Cardiac muscle cell (in vitro differentiated cells and primary cell): ENCODE measurements at regions not wholly inside any gene's neighbourhood (a gene's known extent, or its start where the extent isn't known, plus 50 kb on each side); places are given as distances from the start of the nearest gene placed in this dataset.

Experiments
- DNase-seq, 2 donors: peaks; one replicate each; pipeline versions ENCODE4 v3.0.0 to v3.0.0-alpha.2; 2010 to 2017; ENCODE audit warnings: low read depth in 1 of 2, low spot score in 1 of 2
- H3K27ac ChIP-seq: fragments of 200-600 bp; sonication (generic); 2 replicates; pipeline ENCODE4 v1.5.1; 2016
- H3K27me3 ChIP-seq: fragments of 200-600 bp; sonication (generic); 2 replicates; pipeline ENCODE4 v1.6.0; 2016; ENCODE audit warnings: control low read depth
- H3K36me3 ChIP-seq: fragments of 200-600 bp; sonication (generic); 2 replicates; pipeline ENCODE4 v1.5.1; 2016; ENCODE audit warnings: control low read depth
- H3K4me1 ChIP-seq: fragments of 200-600 bp; sonication (generic); 2 replicates; pipeline ENCODE4 v1.8.1; 2017; ENCODE audit warnings: low read depth, mild to moderate bottlenecking, mixed run types
- H3K4me3 ChIP-seq: fragments of 200-600 bp; sonication (generic); 2 replicates; pipeline ENCODE4 v1.5.1; 2016; ENCODE audit warnings: mild to moderate bottlenecking
- H3K9me3 ChIP-seq: fragments of 200-600 bp; sonication (generic); 2 replicates; pipeline ENCODE4 v1.5.1; 2017; ENCODE audit warnings: low read depth, mild to moderate bottlenecking, control low read depth
- CTCF ChIP-seq: IDR thresholded peaks from 2 replicates; pipeline ENCODE4 v1.5.1; 2012; ENCODE audit warnings: low read depth, mild to moderate bottlenecking, low read length

DNA sequence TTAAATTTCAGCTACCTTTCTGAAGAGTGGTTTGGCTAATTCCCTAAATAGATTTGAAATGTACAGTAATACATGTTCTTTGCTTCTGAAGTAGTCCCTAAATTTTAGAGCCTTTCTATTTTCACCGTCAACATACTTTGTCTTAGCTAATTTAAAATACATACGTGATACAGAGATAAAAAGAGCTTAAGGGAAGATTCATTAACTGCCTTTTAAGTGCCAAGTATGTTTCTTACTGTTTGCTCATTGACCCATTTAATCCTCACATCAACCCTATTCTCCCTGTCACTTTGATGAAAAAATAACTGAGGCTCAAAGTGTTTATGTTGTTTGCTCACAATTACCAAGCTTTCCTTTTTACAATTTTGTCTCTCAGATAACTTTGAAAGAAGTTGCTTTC, 118.6 kb upstream of the CDH7 start:
- no peak for DNase-seq
- H3K36me3 ChIP-seq = no peaks in the 10 kb centered on the region
- H3K9me3 ChIP-seq = no peaks in the 10 kb centered on the region
- no peak overlapping the region for H3K27ac ChIP-seq
- H3K4me3 ChIP-seq = no peak overlapping the region
- H3K27me3 ChIP-seq = no peaks in the 10 kb centered on the region
- H3K4me1 ChIP-seq = no peaks in the 10 kb centered on the region
- no peak for TF ChIP-seq CTCF

DNA sequence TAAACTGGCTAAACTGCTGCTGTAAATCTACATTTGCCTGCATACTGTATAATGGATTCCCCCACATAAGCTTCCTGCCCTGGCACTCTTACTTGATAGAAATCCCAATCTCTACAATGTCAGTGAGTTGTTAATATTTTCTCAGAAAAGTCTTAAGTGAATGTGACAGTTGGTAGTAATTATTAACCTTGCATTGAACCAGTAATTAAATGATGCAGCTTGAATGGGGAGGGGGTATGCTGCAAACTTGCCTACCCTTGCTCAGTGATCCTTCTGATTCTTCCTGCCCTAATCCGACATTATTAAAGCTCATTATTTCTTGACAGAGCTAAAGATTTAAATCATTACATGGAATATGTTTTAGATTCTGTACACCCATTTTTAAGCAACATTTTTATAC, 119.0 kb upstream of the CDH7 start:
- no peaks in the 10 kb centered on the region for H3K36me3 ChIP-seq
- no peak overlapping the region for H3K4me3 ChIP-seq
- TF ChIP-seq CTCF = no peak
- H3K27me3 ChIP-seq = no peaks in the 10 kb centered on the region
- no peaks in the 10 kb centered on the region for H3K4me1 ChIP-seq
- H3K9me3 ChIP-seq = no peaks in the 10 kb centered on the region
- H3K27ac ChIP-seq = no peak overlapping the region
- DNase-seq = no peak

DNA sequence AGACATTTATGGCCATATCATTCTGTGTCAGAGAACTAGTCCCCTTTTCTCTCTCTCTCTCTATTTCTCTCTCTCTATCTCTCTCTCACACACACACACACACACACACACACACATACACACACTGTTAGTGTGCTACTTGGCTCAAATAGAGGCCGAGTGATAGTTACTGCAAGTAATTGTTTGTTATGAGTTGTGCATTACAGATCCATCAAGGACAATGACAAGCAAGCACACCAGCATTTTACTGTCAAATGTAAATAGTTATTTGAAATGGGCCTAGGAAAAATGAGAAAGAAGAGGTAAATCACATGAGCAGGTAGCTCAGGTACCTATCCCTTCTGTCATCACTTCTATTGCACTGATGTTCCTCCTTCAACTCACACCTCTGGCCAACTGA, 122.4 kb upstream of the CDH7 start:
- Histone ChIP-seq H3K4me3 (no peak overlapping the region), H3K27ac (no peak overlapping the region), H3K4me1 (no peaks in the 10 kb centered on the region), H3K27me3 (no peaks in the 10 kb centered on the region), H3K9me3 (no peaks in the 10 kb centered on the region), H3K36me3 (no peaks in the 10 kb centered on the region)
- no peak for DNase-seq
- no peak for TF ChIP-seq CTCF

- no peak overlapping the region for H3K27ac ChIP-seq
- no peak overlapping the region for H3K4me3 ChIP-seq
- H3K36me3 ChIP-seq = no peaks in the 10 kb centered on the region
- H3K27me3 ChIP-seq = no peaks in the 10 kb centered on the region
- no peaks in the 10 kb centered on the region for H3K4me1 ChIP-seq
- TF ChIP-seq CTCF = no peak
- no peak for DNase-seq
- no peaks in the 10 kb centered on the region for H3K9me3 ChIP-seq
Observed at GRCh38 chr18:65623676-65624075, 127.1 kb upstream of the CDH7 start.

GRCh38 chr18:65622436-65622835, 128.4 kb upstream of the CDH7 start:
- Histone ChIP-seq H3K27me3 (no peaks in the 10 kb centered on the region), H3K9me3 (no peaks in the 10 kb centered on the region), H3K4me3 (no peak overlapping the region), H3K36me3 (no peaks in the 10 kb centered on the region), H3K4me1 (no peaks in the 10 kb centered on the region), H3K27ac (no peak overlapping the region)
- no peak for DNase-seq
- TF ChIP-seq CTCF = no peak

DNA sequence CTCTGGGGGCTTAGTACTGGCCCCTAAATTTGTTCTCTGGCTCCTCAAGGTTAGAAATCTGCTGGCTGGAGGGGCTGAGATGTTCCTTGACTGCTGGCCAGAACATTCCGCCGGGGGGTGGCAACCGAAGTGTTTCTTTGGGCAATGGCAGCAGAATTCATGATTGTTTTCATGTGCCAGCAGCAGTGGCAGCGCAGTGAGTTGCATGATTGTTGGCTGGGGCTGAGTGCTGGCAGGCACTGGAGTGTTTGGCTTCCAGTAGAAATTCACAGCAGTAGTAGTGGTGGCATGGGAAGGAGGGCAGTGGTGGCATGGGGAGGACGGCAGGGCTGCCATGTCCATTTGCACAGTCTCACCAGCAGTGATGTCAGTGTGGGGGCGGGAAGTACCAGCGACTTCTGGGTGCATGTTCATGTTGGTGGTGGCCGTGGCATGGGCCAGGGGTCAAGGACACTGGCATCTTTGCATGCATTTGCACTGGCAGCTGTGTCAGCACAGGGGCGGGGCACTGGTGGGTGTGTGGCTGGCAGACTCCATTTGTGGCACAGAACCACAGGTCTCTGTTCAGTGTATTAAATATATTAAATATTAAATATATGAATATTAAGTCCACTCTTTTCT, 130.6 kb upstream of the CDH7 start:
- no peak for DNase-seq
- Histone ChIP-seq H3K27me3 (no peaks in the 10 kb centered on the region), H3K4me3 (no peak overlapping the region), H3K4me1 (no peaks in the 10 kb centered on the region), H3K9me3 (no peaks in the 10 kb centered on the region), H3K36me3 (no peaks in the 10 kb centered on the region), H3K27ac (no peak overlapping the region)
- TF ChIP-seq CTCF = no peak
